ENCODE measurements at regions not wholly inside any gene's neighbourhood (a gene's known extent, or its start where the extent isn't known, plus 50 kb on each side); places are given as distances from the start of the nearest gene placed in this dataset.

DNA sequence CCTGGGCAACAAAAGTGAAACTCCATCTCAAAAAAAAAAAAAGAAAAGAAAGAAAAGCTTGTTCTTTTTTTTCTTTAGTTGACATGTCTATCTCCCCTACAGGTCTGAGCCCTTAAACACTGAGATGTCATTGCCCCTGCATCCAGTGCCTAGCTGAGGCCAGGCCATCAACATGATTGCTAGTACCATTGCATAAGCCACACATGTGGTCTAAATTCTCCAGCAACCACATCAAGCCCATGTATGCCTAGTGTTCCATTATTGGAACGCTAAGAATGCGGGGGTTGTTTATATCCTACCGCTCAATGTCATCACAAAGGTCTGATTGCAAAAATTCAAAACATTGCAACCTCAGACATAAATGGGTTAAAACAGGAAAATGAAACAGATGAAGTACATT is 62.7 kb downstream of the NPTX2 start:
- Mint-ChIP-seq H3K27ac (no peak overlapping the region), H3K36me3 (ENCODE audit: low read depth) (no peaks in the 10 kb centered on the region)

DNA sequence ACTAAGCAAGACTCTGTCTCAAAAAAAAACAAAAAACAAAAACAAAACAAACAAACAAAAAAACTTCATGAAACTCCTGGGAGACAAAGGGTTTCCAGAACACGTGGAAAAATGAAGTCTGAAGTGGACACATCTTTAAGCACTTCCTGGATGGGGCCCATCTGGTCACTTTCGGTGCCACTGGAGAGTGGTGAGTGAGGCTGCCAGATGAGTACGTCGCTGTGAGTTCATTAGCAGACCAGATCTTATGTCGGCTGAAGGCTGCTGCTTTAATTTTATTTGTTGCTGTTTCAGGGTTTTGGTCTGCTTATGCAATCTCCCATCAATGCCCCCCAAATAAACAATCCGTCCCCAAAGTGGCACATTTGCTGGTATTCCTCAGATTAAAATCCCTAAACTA is 64.4 kb downstream of the NPTX2 start:
- no peak for ATAC-seq (replicated peaks)
- peaks cover 10% of the 10 kb centered on the region for H3K9me3 Mint-ChIP-seq
- H3K36me3 Mint-ChIP-seq (ENCODE audit: low read depth): no peaks in the 10 kb centered on the region
- peaks cover 11% of the 10 kb centered on the region for H3K27me3 Mint-ChIP-seq
- H3K4me1 Mint-ChIP-seq: no peaks in the 10 kb centered on the region
- H3K27ac Mint-ChIP-seq: no peak overlapping the region
- H3K4me3 Mint-ChIP-seq: no peak overlapping the region

More for the DNA sequence above, 62.7 kb downstream of the NPTX2 start:
- H3K27me3 Mint-ChIP-seq: peaks cover 11% of the 10 kb centered on the region
- ATAC-seq (replicated peaks): no peak
- no peak overlapping the region for H3K4me3 Mint-ChIP-seq
- H3K4me1 Mint-ChIP-seq: no peaks in the 10 kb centered on the region
- H3K9me3 Mint-ChIP-seq: no peaks in the 10 kb centered on the region

DNA sequence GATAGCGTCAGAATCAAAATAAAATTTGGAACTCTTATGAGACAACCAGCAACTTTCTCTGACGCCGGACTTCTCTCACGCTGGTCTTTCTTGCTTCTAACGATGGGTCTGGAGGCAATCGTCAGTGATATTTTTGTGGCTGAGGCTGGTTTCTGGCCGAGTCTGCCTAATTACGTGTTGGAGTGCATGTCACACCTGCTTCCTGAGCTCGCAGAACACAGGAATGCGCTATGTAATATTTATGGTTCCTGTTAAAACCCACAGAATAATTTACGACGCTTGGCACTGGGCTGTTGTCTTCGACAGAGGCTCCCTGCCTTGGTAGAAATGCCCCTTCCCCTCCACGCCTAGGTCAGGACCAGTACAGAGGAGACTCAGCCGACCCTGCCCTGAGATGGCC is 64.9 kb downstream of the NPTX2 start:
- Mint-ChIP-seq H3K4me1 (no peaks in the 10 kb centered on the region), H3K9me3 (peaks cover 11% of the 10 kb centered on the region), H3K27me3 (peaks cover 11% of the 10 kb centered on the region), H3K27ac (no peak overlapping the region), H3K36me3 (ENCODE audit: low read depth) (no peaks in the 10 kb centered on the region), H3K4me3 (no peak overlapping the region)
- ATAC-seq (replicated peaks): no peak

GRCh38 chr7:98683514-98683913 is 66.4 kb downstream of the NPTX2 start:
- H3K4me1 Mint-ChIP-seq: no peaks in the 10 kb centered on the region
- H3K4me3 Mint-ChIP-seq: no peak overlapping the region
- peaks cover 11% of the 10 kb centered on the region for H3K27me3 Mint-ChIP-seq
- peaks cover 14% of the 10 kb centered on the region for H3K9me3 Mint-ChIP-seq
- H3K36me3 Mint-ChIP-seq (ENCODE audit: low read depth): no peaks in the 10 kb centered on the region
- H3K27ac Mint-ChIP-seq: no peak overlapping the region
- no peak for ATAC-seq (replicated peaks)

- Mint-ChIP-seq H3K27me3 (peaks cover 4% of the 10 kb centered on the region), H3K27ac (no peak overlapping the region), H3K9me3 (peaks cover 19% of the 10 kb centered on the region), H3K4me1 (no peaks in the 10 kb centered on the region), H3K36me3 (ENCODE audit: low read depth) (no peaks in the 10 kb centered on the region), H3K4me3 (no peak overlapping the region)
- no peak for ATAC-seq (replicated peaks)
Measured at GRCh38 chr7:98685541-98685940, 68.5 kb downstream of the NPTX2 start.

DNA sequence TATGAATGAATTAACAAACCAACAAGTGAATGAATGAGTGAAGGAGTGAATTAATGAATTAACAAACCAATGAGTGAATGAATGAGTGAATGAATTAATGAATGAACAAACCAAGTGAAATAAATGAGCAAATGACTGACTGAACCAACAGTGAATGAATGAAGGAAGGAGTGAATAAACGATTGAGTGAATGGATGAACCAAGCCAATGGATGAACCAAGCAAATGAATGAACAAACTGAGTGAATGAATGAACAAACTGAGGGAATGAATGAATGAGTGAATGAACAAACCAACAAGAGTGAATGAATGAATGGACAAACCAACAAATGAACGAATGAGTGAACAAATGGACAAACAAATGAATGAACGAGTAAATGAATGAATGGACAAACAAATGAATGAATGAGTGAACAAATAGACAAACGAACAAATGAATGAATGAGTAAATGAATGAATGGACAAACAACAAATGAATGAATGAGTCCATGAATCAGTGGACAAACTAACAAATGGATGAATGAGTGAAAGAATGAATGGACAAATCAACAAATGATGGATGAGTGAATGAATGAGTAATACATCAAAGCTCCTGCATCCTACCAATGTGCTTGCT is 69.5 kb downstream of the NPTX2 start:
- no peaks in the 10 kb centered on the region for H3K36me3 Mint-ChIP-seq (ENCODE audit: low read depth)
- no peak overlapping the region for H3K4me3 Mint-ChIP-seq
- H3K27me3 Mint-ChIP-seq: peaks cover 4% of the 10 kb centered on the region
- no peak overlapping the region for H3K27ac Mint-ChIP-seq
- H3K4me1 Mint-ChIP-seq: no peaks in the 10 kb centered on the region
- peaks cover 19% of the 10 kb centered on the region for H3K9me3 Mint-ChIP-seq
- ATAC-seq (replicated peaks): no peak

DNA sequence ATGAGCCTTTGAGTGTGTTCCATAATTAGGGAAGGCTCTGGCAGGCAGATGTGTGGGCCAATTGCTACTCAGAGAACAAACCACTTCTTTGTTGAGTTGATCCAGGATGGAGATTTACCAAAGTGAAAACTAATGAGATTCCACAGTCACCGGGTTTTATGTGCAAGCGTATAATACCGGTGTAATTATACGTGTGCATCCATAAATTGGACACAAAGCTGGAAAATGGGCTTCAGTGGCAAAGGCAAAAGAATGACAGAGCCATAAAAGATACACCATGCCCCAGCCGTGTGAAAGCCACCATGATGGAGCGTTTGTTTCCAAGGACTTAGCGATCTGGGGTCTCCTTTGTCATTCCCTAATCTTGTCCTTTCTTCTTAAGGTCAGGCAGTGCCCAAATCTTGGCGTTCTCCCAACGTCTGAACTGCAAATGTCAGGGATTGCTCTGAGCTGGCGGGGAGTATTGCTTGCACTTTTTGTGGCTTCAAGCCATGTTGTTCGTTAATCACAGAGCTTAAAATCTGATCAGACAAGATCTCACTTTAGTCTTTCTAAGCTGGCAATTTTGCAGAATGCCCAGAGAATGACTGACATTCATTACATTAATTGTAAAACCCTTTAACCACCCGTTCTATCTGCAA is 70.1 kb downstream of the NPTX2 start:
- Mint-ChIP-seq H3K27ac (no peak overlapping the region), H3K9me3 (peaks cover 22% of the 10 kb centered on the region), H3K36me3 (ENCODE audit: low read depth) (no peaks in the 10 kb centered on the region), H3K4me3 (no peak overlapping the region), H3K4me1 (no peaks in the 10 kb centered on the region), H3K27me3 (peaks cover 6% of the 10 kb centered on the region)
- ATAC-seq (replicated peaks): no peak

DNA sequence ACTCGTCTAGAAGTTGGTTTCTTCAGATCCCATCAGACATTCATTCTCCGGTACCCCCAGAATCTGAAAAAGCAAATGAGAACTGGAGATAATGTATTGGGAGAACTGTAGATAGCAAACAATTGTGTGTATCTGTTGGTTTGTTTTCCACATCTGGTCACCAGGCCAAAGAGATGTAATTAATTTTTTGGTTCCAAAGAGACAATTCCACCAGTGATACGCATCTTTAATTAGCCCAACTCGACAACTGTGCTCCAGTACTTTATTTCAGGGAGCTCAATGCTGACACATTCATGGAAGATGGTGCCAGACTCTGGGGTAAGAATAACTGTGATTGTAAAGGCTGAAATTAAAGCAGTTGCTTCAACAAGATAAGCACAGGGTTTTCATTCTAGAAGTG is 74.5 kb downstream of the NPTX2 start:
- no peaks in the 10 kb centered on the region for H3K36me3 Mint-ChIP-seq (ENCODE audit: low read depth)
- H3K27ac Mint-ChIP-seq: no peak overlapping the region
- H3K4me1 Mint-ChIP-seq: no peaks in the 10 kb centered on the region
- H3K27me3 Mint-ChIP-seq: peaks cover 5% of the 10 kb centered on the region
- no peak overlapping the region for H3K4me3 Mint-ChIP-seq
- peaks cover 12% of the 10 kb centered on the region for H3K9me3 Mint-ChIP-seq
- no peak for ATAC-seq (replicated peaks)

DNA sequence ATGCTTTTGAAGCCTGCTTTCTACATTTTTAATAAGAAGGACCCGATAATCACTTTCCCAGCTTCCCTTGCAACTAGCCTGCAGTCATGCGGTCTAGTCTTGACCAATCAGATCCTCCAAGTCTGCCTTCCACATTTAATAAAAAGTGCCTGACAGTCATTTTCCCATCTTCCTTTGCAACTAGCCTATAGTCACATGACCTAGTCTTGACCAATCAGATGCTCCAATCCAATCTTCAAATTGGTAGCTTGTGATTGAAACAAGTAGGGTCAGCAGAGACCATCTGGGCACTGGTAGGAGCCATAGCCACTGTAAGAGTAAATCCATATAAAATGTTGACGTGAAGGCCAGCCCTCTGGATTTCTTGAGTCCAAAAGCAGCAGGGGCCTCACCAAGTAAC is 80.0 kb downstream of the NPTX2 start:
- Mint-ChIP-seq H3K27ac (no peak overlapping the region), H3K4me3 (no peak overlapping the region), H3K36me3 (ENCODE audit: low read depth) (no peaks in the 10 kb centered on the region), H3K4me1 (no peaks in the 10 kb centered on the region), H3K27me3 (peaks cover 3% of the 10 kb centered on the region), H3K9me3 (peaks cover 6% of the 10 kb centered on the region)
- no peak for ATAC-seq (replicated peaks)

- peaks cover 3% of the 10 kb centered on the region for H3K27me3 Mint-ChIP-seq
- no peak overlapping the region for H3K27ac Mint-ChIP-seq
- H3K36me3 Mint-ChIP-seq (ENCODE audit: low read depth): no peaks in the 10 kb centered on the region
- no peak overlapping the region for H3K4me3 Mint-ChIP-seq
- peaks cover 6% of the 10 kb centered on the region for H3K9me3 Mint-ChIP-seq
- no peaks in the 10 kb centered on the region for H3K4me1 Mint-ChIP-seq
- no peak for ATAC-seq (replicated peaks)
Measured at GRCh38 chr7:98697485-98698240, 80.6 kb downstream of the NPTX2 start.

GRCh38 chr7:98698976-98699375 is 81.9 kb downstream of the NPTX2 start:
- no peak overlapping the region for H3K4me3 Mint-ChIP-seq
- H3K9me3 Mint-ChIP-seq: peaks cover 6% of the 10 kb centered on the region

GRCh38 chr7:98700533-98700932 is 83.4 kb downstream of the NPTX2 start:
- Mint-ChIP-seq H3K4me3 (no peak overlapping the region), H3K27me3 (peaks cover under 1% of the 10 kb centered on the region), H3K36me3 (ENCODE audit: low read depth) (no peaks in the 10 kb centered on the region), H3K9me3 (peaks cover 6% of the 10 kb centered on the region), H3K4me1 (no peaks in the 10 kb centered on the region), H3K27ac (no peak overlapping the region)
- ATAC-seq (replicated peaks): no peak

More at GRCh38 chr7:98698976-98699375, 81.9 kb downstream of the NPTX2 start:
- peaks cover 3% of the 10 kb centered on the region for H3K27me3 Mint-ChIP-seq
- no peaks in the 10 kb centered on the region for H3K4me1 Mint-ChIP-seq
- no peak overlapping the region for H3K27ac Mint-ChIP-seq
- no peak for ATAC-seq (replicated peaks)
- no peaks in the 10 kb centered on the region for H3K36me3 Mint-ChIP-seq (ENCODE audit: low read depth)

GRCh38 chr7:98701372-98701771 is 84.3 kb downstream of the NPTX2 start:
- no peaks in the 10 kb centered on the region for H3K4me1 Mint-ChIP-seq
- H3K27me3 Mint-ChIP-seq: no peaks in the 10 kb centered on the region
- no peak overlapping the region for H3K27ac Mint-ChIP-seq
- no peaks in the 10 kb centered on the region for H3K36me3 Mint-ChIP-seq (ENCODE audit: low read depth)
- peaks cover 6% of the 10 kb centered on the region for H3K9me3 Mint-ChIP-seq
- ATAC-seq (replicated peaks): no peak
- no peak overlapping the region for H3K4me3 Mint-ChIP-seq

DNA sequence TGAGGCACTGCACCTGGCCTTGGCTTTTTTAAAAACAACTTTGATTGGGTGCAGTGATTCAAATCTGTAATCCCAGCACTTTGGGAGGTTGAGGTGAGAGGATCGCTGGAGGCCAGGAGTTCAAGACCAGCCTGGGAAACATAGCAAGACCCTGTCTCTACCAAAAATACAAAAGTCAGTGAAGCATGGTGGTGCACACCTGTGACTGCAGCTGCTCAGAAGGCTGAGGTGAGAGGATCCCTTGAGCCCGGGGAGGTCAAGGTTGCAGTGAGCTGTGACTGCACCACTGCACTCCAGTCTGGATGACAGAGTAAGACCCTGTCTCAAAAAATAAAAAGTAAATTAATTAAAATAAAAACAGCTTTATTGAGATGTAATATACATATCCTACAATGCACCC is 84.9 kb downstream of the NPTX2 start:
- no peak for ATAC-seq (replicated peaks)
- H3K9me3 Mint-ChIP-seq: peaks cover 3% of the 10 kb centered on the region

GRCh38 chr7:98703916-98704315 is 86.8 kb downstream of the NPTX2 start:
- Mint-ChIP-seq H3K27me3 (peaks cover 4% of the 10 kb centered on the region), H3K36me3 (ENCODE audit: low read depth) (no peaks in the 10 kb centered on the region), H3K9me3 (no peaks in the 10 kb centered on the region), H3K4me3 (no peak overlapping the region), H3K27ac (no peak overlapping the region), H3K4me1 (no peaks in the 10 kb centered on the region)
- ATAC-seq (replicated peaks): no peak

More for the DNA sequence above, 84.9 kb downstream of the NPTX2 start:
- Mint-ChIP-seq H3K4me1 (no peaks in the 10 kb centered on the region), H3K27me3 (peaks cover 1% of the 10 kb centered on the region), H3K4me3 (no peak overlapping the region), H3K36me3 (ENCODE audit: low read depth) (no peaks in the 10 kb centered on the region), H3K27ac (no peak overlapping the region)
